Hepatocyte (in vitro differentiated cells): ENCODE measurements at regions not wholly inside any gene's neighbourhood (a gene's known extent, or its start where the extent isn't known, plus 50 kb on each side); places are given as distances from the start of the nearest gene placed in this dataset.

ENCODE experiments used
- CTCF ChIP-seq: fragments of 200-600 bp; sonication (generic); IDR thresholded peaks from 2 replicates; pipeline ENCODE4 v1.5.1; 2016; ENCODE audit warnings: antibody characterized with exemption, mild to moderate bottlenecking; ENCODE audit not compliant: poor library complexity
- EZH2phosphoT487 ChIP-seq: fragments of 200-600 bp; sonication (generic); IDR thresholded peaks from one replicate; pipeline ENCODE4 v1.6.1; 2018; ENCODE audit warnings: antibody characterized with exemption, mild to moderate bottlenecking, low read depth, moderate library complexity; ENCODE audit not compliant: unreplicated experiment, severe bottlenecking

- TF ChIP-seq CTCF (no peak), EZH2phosphoT487 (no peak)
These were observed 220.1 kb downstream of the TEX36 start for GRCh38 chr10:125462845-125463244.
